ENCODE measurements at regions not wholly inside any gene's neighbourhood (a gene's known extent, or its start where the extent isn't known, plus 50 kb on each side); places are given as distances from the start of the nearest gene placed in this dataset.
"Not testable (repeated sequence)": the region's sequence is repeated elsewhere in the genome, so short reads cannot be mapped to it uniquely, and the experiment has no call there.

DNA sequence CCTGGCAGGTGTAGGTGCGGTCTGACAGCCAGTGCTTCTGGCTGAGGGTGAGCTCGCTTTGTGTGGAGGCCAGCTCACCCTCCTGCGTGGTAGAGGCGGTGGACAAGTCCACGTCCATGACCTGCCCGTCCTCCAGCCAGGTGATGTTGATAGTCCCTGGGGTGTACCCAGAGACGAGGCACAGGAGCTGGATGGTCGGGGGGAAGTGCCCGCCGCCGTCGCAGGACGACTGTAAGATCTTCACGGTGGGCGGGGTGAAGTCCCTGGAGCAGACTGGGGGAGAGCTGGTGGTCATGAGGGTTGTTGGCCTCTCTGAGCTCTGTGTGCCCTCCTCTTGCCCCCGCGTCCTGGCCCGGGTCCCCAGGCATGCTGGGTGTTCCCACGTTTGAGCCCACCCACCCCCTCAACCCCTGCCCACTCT is 74.6 kb downstream of the TMEM121 start:
- Histone ChIP-seq H3K27me3 (ENCODE audit: control insufficient read depth in 2 of 2, insufficient read depth in 2 of 2, low read length in 2 of 2) (no peaks in the 10 kb centered on the region), H3K4me3 (ENCODE audit: low read length in 2 of 2) (no peak overlapping the region), H3K4me1 (ENCODE audit: control insufficient read depth in 2 of 2, insufficient read depth in 2 of 2, low read length in 2 of 2) (no peaks in the 10 kb centered on the region), H3K36me3 (ENCODE audit: control insufficient read depth in 2 of 2, insufficient read depth in 2 of 2, low read length in 2 of 2) (no peaks in the 10 kb centered on the region), H3K9me3 (ENCODE audit: control insufficient read depth in 2 of 2, low read length in 2 of 2) (no peaks in the 10 kb centered on the region), H3K27ac (ENCODE audit: low read depth in 2 of 2, low read length in 2 of 2) (no peak overlapping the region), H3K9ac (ENCODE audit: low read depth in 1 of 2, low read length in 2 of 2) (no peak overlapping the region)

DNA sequence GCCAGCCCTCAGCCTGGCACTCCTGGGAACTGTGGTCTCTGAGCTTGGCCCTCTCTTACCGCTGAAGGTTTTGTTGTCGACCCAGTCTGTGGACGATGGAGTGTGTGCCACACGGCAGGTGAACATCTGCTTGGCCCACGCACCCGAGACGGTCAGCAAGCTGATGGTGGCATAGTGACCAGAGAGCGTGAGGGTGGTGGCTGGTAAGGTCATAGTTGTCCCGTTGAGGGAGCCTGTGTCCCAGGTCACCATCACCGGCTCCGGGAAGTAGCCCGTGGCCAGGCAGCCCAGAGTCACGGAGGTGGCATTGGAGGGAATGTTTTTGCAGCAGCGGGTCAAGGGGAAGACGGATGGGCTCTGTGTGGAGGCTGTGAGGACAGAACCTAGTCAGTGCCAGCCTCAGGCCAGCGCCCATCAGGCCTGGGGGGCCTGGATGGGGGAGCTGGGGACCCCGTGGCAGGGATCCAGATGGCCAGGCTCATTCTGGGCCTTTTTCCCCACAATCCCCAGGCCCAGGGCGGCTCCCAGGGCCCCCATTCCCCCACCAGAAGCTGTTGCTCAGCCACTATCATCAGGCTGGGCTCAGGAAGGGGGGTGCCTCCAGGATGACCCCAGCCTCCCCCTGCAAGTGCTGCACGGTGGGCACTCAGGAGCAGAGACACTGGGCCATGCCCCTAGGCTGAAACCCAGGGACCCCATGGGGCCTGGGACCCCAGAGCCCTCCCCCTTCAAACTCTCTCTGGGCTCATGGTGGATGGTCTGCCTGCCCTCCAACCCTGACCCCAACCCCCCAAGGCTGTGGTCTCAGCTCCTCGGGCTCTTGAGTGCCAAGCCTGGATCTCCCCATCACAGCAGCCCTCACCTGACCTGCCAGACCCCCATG is 75.2 kb downstream of the TMEM121 start:
- Histone ChIP-seq H3K36me3 (ENCODE audit: control insufficient read depth in 2 of 2, insufficient read depth in 2 of 2, low read length in 2 of 2) (no peaks in the 10 kb centered on the region), H3K27me3 (ENCODE audit: control insufficient read depth in 2 of 2, insufficient read depth in 2 of 2, low read length in 2 of 2) (no peaks in the 10 kb centered on the region), H3K9me3 (ENCODE audit: control insufficient read depth in 2 of 2, low read length in 2 of 2) (no peaks in the 10 kb centered on the region), H3K9ac (ENCODE audit: low read depth in 1 of 2, low read length in 2 of 2) (no peak overlapping the region), H3K4me3 (ENCODE audit: low read length in 2 of 2) (no peak overlapping the region), H3K4me1 (ENCODE audit: control insufficient read depth in 2 of 2, insufficient read depth in 2 of 2, low read length in 2 of 2) (no peaks in the 10 kb centered on the region), H3K27ac (ENCODE audit: low read depth in 2 of 2, low read length in 2 of 2) (no peak overlapping the region)

DNA sequence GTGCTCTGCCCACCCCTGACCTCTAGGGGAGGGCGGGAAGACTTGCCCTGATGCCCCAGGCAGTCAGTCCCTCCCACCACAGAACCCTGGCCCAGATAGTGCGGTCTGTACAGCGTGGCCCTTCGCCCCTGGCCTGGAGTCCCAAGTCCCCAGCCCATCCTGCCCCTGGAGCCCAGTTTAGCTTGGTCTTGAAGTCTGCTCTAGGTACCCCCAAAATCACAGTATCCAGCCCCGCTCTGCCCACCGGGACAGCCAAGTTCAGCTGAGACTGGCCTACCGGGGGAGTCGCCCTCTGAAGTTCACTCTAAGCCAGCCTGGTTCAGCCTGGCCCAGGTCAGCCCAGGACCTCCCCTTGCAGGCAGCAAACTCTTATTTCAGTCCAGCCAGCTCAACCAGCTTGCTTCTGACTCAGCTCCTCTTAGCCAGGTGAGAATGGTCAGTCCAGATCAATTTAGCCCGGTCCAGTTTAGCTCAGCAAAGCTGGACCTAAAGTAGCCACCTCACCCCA is 75.9 kb downstream of the TMEM121 start:
- H3K27me3 ChIP-seq (ENCODE audit: control insufficient read depth in 2 of 2, insufficient read depth in 2 of 2, low read length in 2 of 2), result no peaks in the 10 kb centered on the region

DNA sequence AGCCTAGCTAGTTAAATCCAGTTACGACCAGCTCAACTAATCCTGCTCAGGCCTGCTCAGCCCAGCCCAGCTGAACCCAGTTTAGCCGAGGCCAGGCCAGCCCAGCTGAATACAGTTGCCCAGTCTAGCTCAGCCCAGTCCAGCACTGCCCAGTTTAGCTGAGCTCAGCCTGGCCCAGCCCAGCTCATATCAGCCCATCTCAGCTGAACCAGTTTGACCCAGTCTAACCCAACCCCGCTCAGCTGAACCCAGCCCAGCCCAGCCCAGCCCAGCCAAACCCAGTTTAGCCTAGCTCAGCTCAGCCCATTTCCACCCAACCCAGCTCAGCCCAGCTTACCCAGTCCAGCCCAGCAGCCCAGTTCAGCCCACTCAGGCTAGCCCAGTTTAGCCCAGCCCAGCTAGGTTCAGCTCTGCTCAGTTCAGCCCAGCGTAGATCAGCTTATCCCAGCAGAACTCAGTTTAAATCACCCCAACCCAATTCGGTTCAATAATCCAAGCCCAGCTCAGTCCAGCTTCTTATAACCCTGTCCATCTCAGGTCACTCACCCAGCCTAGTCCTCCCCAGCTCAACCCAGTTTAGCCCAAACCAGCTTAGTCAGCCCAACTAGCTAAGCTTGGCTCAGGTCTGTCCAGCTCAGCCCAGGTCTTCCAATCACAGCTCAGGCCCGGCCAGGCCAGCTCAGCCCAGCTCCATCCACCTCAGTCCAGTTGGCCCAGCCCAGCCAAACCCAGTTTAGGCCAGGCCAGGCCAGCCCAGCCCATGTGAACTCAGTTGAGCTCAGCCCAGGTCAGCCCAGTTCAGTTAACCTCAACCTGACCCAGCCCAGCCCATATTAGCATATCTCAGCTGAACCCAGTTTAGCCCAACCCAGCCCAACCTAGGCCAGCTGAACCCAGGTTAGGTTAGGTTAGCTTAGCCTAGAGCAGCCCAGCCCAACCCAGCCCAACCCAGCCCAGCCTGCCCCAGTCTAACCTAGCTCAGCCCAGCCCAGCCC is 76.7 kb downstream of the TMEM121 start:
- H3K9ac ChIP-seq (ENCODE audit: low read depth in 1 of 2, low read length in 2 of 2), result no peak overlapping the region
- H3K36me3 ChIP-seq (ENCODE audit: control insufficient read depth in 2 of 2, insufficient read depth in 2 of 2, low read length in 2 of 2), result no peaks in the 10 kb centered on the region
- no peak overlapping the region for H3K27ac ChIP-seq (ENCODE audit: low read depth in 2 of 2, low read length in 2 of 2)
- H3K27me3 ChIP-seq (ENCODE audit: control insufficient read depth in 2 of 2, insufficient read depth in 2 of 2, low read length in 2 of 2), result no peaks in the 10 kb centered on the region
- no peaks in the 10 kb centered on the region for H3K4me1 ChIP-seq (ENCODE audit: control insufficient read depth in 2 of 2, insufficient read depth in 2 of 2, low read length in 2 of 2)
- H3K9me3 ChIP-seq (ENCODE audit: control insufficient read depth in 2 of 2, low read length in 2 of 2), result no peaks in the 10 kb centered on the region
- H3K4me3 ChIP-seq (ENCODE audit: low read length in 2 of 2), result no peak overlapping the region

More for the DNA sequence above, 75.9 kb downstream of the TMEM121 start:
- H3K9me3 ChIP-seq (ENCODE audit: control insufficient read depth in 2 of 2, low read length in 2 of 2), result no peaks in the 10 kb centered on the region
- H3K27ac ChIP-seq (ENCODE audit: low read depth in 2 of 2, low read length in 2 of 2), result no peak overlapping the region
- H3K36me3 ChIP-seq (ENCODE audit: control insufficient read depth in 2 of 2, insufficient read depth in 2 of 2, low read length in 2 of 2), result no peaks in the 10 kb centered on the region
- H3K4me3 ChIP-seq (ENCODE audit: low read length in 2 of 2), result no peak overlapping the region
- H3K4me1 ChIP-seq (ENCODE audit: control insufficient read depth in 2 of 2, insufficient read depth in 2 of 2, low read length in 2 of 2), result no peaks in the 10 kb centered on the region
- no peak overlapping the region for H3K9ac ChIP-seq (ENCODE audit: low read depth in 1 of 2, low read length in 2 of 2)

DNA sequence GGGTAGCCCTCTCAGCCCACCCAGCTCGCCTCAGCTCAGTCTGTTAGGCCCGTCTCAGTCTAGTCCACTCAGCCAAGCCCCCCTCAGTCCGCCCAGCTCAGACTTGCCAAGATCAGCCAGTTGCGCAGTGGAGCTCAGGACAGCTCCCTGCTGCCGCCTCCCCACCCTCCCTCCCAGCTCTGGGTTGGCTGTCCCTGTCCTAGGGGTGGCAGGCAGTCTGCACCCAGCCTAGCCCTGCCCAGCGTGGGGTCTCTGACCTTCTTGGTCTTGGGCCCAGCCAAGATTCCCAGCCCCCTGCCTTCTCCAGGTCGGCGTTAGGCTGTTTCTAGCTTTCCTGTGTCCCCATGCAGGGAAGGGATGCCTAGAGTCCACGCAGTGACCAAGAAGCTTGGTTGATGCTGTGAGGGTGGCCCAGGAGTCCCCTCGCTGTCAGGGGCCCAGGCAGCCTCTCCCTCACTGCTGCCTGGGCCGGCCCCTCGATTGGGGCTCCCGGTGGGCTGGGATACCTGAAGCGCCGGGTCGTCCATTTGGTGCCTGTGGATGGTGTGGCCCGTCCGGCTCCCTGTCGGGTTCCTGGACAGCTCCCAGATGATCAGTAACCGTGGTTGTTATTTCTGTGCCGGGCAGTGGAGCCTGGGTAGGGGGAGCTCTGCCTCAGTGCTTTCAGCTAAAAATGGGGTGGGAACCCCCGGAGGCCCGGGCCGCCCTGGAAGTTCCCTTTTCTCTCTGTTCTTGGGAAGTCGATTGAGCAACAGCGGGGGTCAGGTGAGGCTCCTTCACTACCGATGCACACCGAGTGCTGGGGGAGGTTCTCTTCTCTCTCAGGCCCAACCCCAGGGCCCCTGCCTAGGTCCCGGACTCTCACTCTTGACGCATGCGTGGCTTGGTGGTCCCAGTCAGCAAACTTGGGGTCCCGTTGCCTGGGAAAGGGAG is 78.4 kb downstream of the TMEM121 start:
- not testable (repeated sequence) for H3K9me3 ChIP-seq (ENCODE audit: control insufficient read depth in 2 of 2, low read length in 2 of 2); H3K4me3 ChIP-seq (ENCODE audit: low read length in 2 of 2); H3K27ac ChIP-seq (ENCODE audit: low read depth in 2 of 2, low read length in 2 of 2); H3K27me3 ChIP-seq (ENCODE audit: control insufficient read depth in 2 of 2, insufficient read depth in 2 of 2, low read length in 2 of 2); H3K9ac ChIP-seq (ENCODE audit: low read depth in 1 of 2, low read length in 2 of 2); H3K4me1 ChIP-seq (ENCODE audit: control insufficient read depth in 2 of 2, insufficient read depth in 2 of 2, low read length in 2 of 2); H3K36me3 ChIP-seq (ENCODE audit: control insufficient read depth in 2 of 2, insufficient read depth in 2 of 2, low read length in 2 of 2)

DNA sequence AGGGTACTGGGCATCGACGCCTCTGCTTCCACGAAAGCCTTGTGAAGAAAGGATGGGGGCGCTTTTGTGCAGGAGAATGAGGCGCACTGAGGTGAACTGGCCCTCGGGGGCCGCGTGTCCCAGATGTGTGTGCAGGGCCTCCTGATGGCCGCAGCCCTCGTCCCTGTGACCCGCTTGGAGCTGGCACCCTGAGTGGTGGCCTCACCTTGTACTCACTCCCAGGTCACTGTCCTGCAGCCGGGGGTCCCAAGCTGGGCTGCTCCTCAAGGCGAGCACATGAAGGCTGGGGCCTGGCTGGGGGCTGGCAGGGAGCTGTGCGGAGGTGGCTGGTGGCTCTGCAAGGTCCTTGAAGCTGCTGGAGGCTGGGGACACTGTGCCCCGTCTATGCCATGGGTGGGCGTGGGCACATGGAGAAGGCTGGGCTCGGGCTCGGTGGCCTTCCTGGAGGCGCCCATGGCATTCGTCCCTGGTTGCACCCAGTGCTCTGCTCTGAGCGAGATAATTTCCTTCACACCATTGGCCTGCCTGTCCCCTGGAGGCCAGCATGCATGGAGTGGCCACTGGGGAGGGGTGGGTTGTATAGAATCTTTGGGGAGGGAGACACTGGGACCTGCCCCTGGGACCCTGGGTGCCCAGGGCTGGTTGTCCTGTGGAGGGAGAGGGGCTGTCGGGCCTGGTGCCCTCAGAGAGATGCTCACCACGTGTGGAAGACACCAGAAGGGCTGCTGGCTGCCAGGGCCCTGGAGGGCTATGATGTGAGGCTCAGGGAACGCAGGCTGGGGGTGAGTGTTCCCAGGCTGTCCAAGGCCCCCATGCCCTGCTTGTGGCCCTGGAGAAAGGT is 79.3 kb downstream of the TMEM121 start:
- H3K27ac ChIP-seq (ENCODE audit: low read depth in 2 of 2, low read length in 2 of 2), result no peak overlapping the region
- H3K9ac ChIP-seq (ENCODE audit: low read depth in 1 of 2, low read length in 2 of 2), result no peak overlapping the region
- H3K4me1 ChIP-seq (ENCODE audit: control insufficient read depth in 2 of 2, insufficient read depth in 2 of 2, low read length in 2 of 2), result no peaks in the 10 kb centered on the region
- H3K36me3 ChIP-seq (ENCODE audit: control insufficient read depth in 2 of 2, insufficient read depth in 2 of 2, low read length in 2 of 2), result no peaks in the 10 kb centered on the region
- no peak overlapping the region for H3K4me3 ChIP-seq (ENCODE audit: low read length in 2 of 2)
- H3K9me3 ChIP-seq (ENCODE audit: control insufficient read depth in 2 of 2, low read length in 2 of 2), result no peaks in the 10 kb centered on the region
- no peaks in the 10 kb centered on the region for H3K27me3 ChIP-seq (ENCODE audit: control insufficient read depth in 2 of 2, insufficient read depth in 2 of 2, low read length in 2 of 2)

DNA sequence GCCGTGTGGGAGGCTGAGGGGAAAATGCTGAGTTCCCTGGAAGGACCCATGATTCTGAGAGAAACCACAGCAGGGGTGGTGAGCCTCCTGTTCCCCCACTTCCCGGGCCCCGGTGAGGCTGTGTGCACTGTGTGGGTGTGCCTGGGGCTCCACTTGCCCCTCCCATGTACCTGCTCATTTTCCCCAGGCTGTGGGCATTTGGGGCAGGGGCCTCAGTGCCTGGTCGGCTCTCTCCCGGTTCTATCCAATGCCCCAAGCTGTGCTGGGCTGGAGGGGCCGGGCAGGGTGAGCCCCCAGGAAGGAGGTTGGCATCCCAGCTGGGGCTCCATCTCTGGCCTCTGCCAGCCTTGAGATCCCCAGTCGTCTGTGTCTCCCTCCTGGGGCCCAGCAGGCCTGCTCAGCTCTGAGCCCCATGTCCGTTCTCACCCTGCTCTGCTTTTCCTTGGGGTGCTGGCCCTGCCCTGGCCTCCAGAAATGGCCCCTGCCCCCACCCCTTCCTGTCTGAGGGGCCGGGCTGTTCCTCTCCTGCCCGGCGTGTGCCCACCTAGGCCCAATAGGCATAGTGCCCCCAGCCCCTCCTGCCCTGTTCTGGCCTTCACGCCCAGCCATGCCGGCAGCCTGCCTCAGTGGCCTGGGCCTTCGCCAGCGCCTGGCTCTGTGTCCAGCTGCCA is 80.1 kb downstream of the TMEM121 start:
- H3K27me3 ChIP-seq (ENCODE audit: control insufficient read depth in 2 of 2, insufficient read depth in 2 of 2, low read length in 2 of 2); H3K4me3 ChIP-seq (ENCODE audit: low read length in 2 of 2); H3K36me3 ChIP-seq (ENCODE audit: control insufficient read depth in 2 of 2, insufficient read depth in 2 of 2, low read length in 2 of 2); H3K27ac ChIP-seq (ENCODE audit: low read depth in 2 of 2, low read length in 2 of 2); H3K4me1 ChIP-seq (ENCODE audit: control insufficient read depth in 2 of 2, insufficient read depth in 2 of 2, low read length in 2 of 2); H3K9ac ChIP-seq (ENCODE audit: low read depth in 1 of 2, low read length in 2 of 2); H3K9me3 ChIP-seq (ENCODE audit: control insufficient read depth in 2 of 2, low read length in 2 of 2): not testable (repeated sequence)

DNA sequence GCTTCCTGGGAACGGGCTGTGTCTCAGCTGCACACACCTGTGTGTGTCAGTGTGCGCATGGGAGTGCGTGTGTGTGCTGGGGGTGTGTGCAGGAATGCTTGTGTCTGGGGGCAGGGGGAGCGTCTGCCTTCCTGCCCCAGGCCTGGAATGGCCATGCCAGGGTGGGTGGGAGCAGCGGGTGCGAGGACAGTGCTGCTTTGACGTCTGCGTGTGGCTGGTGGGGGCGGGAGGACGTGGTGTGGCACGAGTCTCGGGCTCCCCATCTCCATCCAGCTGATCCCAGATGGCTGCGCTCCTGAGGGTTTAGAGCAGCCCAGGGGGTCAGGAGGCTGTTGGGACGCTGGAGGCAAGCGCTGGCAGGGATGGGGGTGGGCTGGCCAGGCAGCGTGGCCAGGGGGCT is 80.6 kb downstream of the TMEM121 start:
- not testable (repeated sequence) for H3K27ac ChIP-seq (ENCODE audit: low read depth in 2 of 2, low read length in 2 of 2); H3K4me3 ChIP-seq (ENCODE audit: low read length in 2 of 2); H3K27me3 ChIP-seq (ENCODE audit: control insufficient read depth in 2 of 2, insufficient read depth in 2 of 2, low read length in 2 of 2)

More for the DNA sequence above, 80.6 kb downstream of the TMEM121 start:
- not testable (repeated sequence) for H3K9ac ChIP-seq (ENCODE audit: low read depth in 1 of 2, low read length in 2 of 2); H3K9me3 ChIP-seq (ENCODE audit: control insufficient read depth in 2 of 2, low read length in 2 of 2); H3K4me1 ChIP-seq (ENCODE audit: control insufficient read depth in 2 of 2, insufficient read depth in 2 of 2, low read length in 2 of 2); H3K36me3 ChIP-seq (ENCODE audit: control insufficient read depth in 2 of 2, insufficient read depth in 2 of 2, low read length in 2 of 2)
